SK-N-MC (cell line): ENCODE measurements at regions not wholly inside any gene's neighbourhood (a gene's known extent, or its start where the extent isn't known, plus 50 kb on each side); places are given as distances from the start of the nearest gene placed in this dataset.

ENCODE experiments used
- EZH2 ChIP-seq: fragments of 200-600 bp; sonication (generic); IDR thresholded peaks from one replicate; pipeline ENCODE4 v1.6.1; 2017; ENCODE audit warnings: antibody characterized with exemption
- POLR2AphosphoS5 ChIP-seq: IDR thresholded peaks from 2 replicates; pipeline ENCODE4 v1.6.1; 2012; ENCODE audit warnings: mild to moderate bottlenecking, low read depth, low read length, borderline replicate concordance

DNA sequence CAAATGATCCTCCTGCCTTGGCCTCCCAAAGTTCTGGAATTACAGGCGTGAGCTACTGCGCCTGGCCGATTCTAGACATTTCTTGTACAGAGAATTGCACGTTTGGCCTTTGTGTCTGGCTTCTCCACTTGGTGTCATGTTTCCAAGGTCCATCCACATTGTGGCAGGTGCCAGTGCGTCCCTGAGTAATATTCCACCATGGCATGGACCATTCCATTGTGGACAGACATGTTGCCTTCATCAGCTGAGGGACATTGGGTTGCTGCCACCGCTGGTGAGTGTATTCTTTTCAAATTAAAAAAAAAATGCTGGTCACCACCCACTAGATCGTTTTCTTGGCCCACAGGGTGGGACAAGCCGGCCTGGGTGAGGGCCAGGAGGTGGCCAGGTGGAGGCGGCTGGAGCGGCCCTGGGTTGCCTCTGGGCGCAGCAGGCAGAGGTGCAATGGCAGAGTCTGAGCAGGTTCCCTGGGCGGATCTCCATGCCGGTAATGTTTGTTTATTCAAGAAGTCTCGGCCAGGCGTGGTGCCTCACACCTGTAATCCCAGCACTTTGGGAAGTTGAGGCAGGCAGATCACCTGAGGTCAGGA lies 274.1 kb downstream of the SEC14L1 start:
- no peak for TF ChIP-seq EZH2
- TF ChIP-seq POLR2AphosphoS5, result no peak
